Activated gamma-delta T cell (primary cell): ENCODE measurements at regions not wholly inside any gene's neighbourhood (a gene's known extent, or its start where the extent isn't known, plus 50 kb on each side); places are given as distances from the start of the nearest gene placed in this dataset.

Experiments used
- DNase-seq: peaks from one replicate; lab custom pipeline; 2025; lab: John Stamatoyannopoulos, UW

- no peak for DNase-seq
Observed at GRCh38 chr2:509888-510287, 167.3 kb downstream of the TMEM18 start.

- no peak for DNase-seq
Observed at GRCh38 chr2:508121-508520, 169.1 kb downstream of the TMEM18 start.

GRCh38 chr2:506866-507265 lies 170.3 kb downstream of the TMEM18 start:
- DNase-seq, result no peak

- no peak for DNase-seq
Observed at GRCh38 chr2:506451-506850, 170.8 kb downstream of the TMEM18 start.

GRCh38 chr2:505941-506340 lies 171.3 kb downstream of the TMEM18 start:
- DNase-seq, result no peak

GRCh38 chr2:503288-503999 lies 173.8 kb downstream of the TMEM18 start:
- no peak for DNase-seq

GRCh38 chr2:502831-503230 lies 174.4 kb downstream of the TMEM18 start:
- DNase-seq, result no peak

GRCh38 chr2:501667-502066 lies 175.5 kb downstream of the TMEM18 start:
- DNase-seq, result no peak

- DNase-seq, result no peak
Observed at GRCh38 chr2:501130-501529, 176.1 kb downstream of the TMEM18 start.

GRCh38 chr2:499726-500125 lies 177.5 kb downstream of the TMEM18 start:
- DNase-seq, result no peak

GRCh38 chr2:498493-499178 lies 178.6 kb downstream of the TMEM18 start:
- no peak for DNase-seq

- DNase-seq, result no peak
Observed at GRCh38 chr2:497770-498492, 179.3 kb downstream of the TMEM18 start.

GRCh38 chr2:496729-497128 lies 180.5 kb downstream of the TMEM18 start:
- no peak for DNase-seq

GRCh38 chr2:495745-496275 lies 181.4 kb downstream of the TMEM18 start:
- no peak for DNase-seq

- DNase-seq, result no peak
Observed at GRCh38 chr2:494853-495252, 182.4 kb downstream of the TMEM18 start.

GRCh38 chr2:493228-493627 lies 184.0 kb downstream of the TMEM18 start:
- no peak for DNase-seq

- DNase-seq, result no peak
Observed at GRCh38 chr2:492178-492577, 185.0 kb downstream of the TMEM18 start.

- no peak for DNase-seq
Observed at GRCh38 chr2:489838-490237, 187.4 kb downstream of the TMEM18 start.

GRCh38 chr2:489084-489483 lies 188.1 kb downstream of the TMEM18 start:
- no peak for DNase-seq

GRCh38 chr2:487186-488079 lies 189.8 kb downstream of the TMEM18 start:
- no peak for DNase-seq

GRCh38 chr2:486371-486770 lies 190.8 kb downstream of the TMEM18 start:
- no peak for DNase-seq

GRCh38 chr2:481388-481787 lies 193.5 kb upstream of the ALKAL2 start:
- no peak for DNase-seq
